ENCODE measurements at regions not wholly inside any gene's neighbourhood (a gene's known extent, or its start where the extent isn't known, plus 50 kb on each side); places are given as distances from the start of the nearest gene placed in this dataset.

GRCh38 chr15:93257920-93258319, 168.9 kb upstream of the RGMA start:
- ATAC-seq (no peak), DNase-seq (ENCODE audit: low spot score) (no peak)
- ChIA-PET POLR2A (no interaction called here), CTCF (no interaction called here)
- Mint-ChIP-seq H3K4me1 (no peaks in the 10 kb centered on the region), H3K9me3 (no peaks in the 10 kb centered on the region), H3K27me3 (ENCODE audit: low read depth) (peaks cover 7% of the 10 kb centered on the region), H3K4me3 (no peak overlapping the region), H3K36me3 (no peaks in the 10 kb centered on the region), H3K27ac (no peak overlapping the region)
- TF ChIP-seq FOXK1 (CRISPR knock-in tag; IDR thresholded peaks at IDR 0.05) = no peak
- TF ChIP-seq RORB (CRISPR knock-in tag; IDR thresholded peaks at IDR 0.05) = no peak
- TF ChIP-seq E2F4 (CRISPR knock-in tag; IDR thresholded peaks at IDR 0.05; ENCODE audit: borderline replicate concordance, low read depth) = no peak
- no peak for TF ChIP-seq ZNF219 (CRISPR knock-in tag; IDR thresholded peaks at IDR 0.05; ENCODE audit: borderline replicate concordance)
- TF ChIP-seq PRDM15 (CRISPR knock-in tag; IDR thresholded peaks at IDR 0.05) = no peak
- TF ChIP-seq EMX1 (CRISPR knock-in tag; IDR thresholded peaks at IDR 0.05) = no peak
- no peak for TF ChIP-seq ATF3 (CRISPR knock-in tag; conservative IDR thresholded peaks at IDR 0.05)
- no peak for TF ChIP-seq KAT7 (CRISPR knock-in tag; IDR thresholded peaks at IDR 0.05; ENCODE audit: borderline replicate concordance)
- no peak for TF ChIP-seq ZNF138 (CRISPR knock-in tag; conservative IDR thresholded peaks at IDR 0.05)
- TF ChIP-seq MAX (CRISPR knock-in tag; IDR thresholded peaks at IDR 0.05) = no peak
- TF ChIP-seq ZNF263 (CRISPR knock-in tag; IDR thresholded peaks at IDR 0.05; ENCODE audit: low read depth) = no peak
- no peak for TF ChIP-seq CBFB (CRISPR knock-in tag; IDR thresholded peaks at IDR 0.05; ENCODE audit: low read depth)
- no peak for TF ChIP-seq ZNF396 (CRISPR knock-in tag; IDR thresholded peaks at IDR 0.05; ENCODE audit: borderline replicate concordance)
- TF ChIP-seq NFATC4 (CRISPR knock-in tag; IDR thresholded peaks at IDR 0.05) = no peak
- no peak for TF ChIP-seq TCF7 (CRISPR knock-in tag; IDR thresholded peaks at IDR 0.05; ENCODE audit: low read depth)
- no peak for TF ChIP-seq SMAD4 (CRISPR knock-in tag; IDR thresholded peaks at IDR 0.05)
- TF ChIP-seq ZNF281 (CRISPR knock-in tag; IDR thresholded peaks at IDR 0.05) = no peak
- TF ChIP-seq SMAD3 (CRISPR knock-in tag; IDR thresholded peaks at IDR 0.05; ENCODE audit: borderline replicate concordance) = no peak

- DNase-seq (ENCODE audit: low spot score) (no peak), ATAC-seq (no peak)
- Mint-ChIP-seq H3K9me3 (no peaks in the 10 kb centered on the region), H3K27me3 (ENCODE audit: low read depth) (peaks cover 9% of the 10 kb centered on the region), H3K36me3 (no peaks in the 10 kb centered on the region), H3K27ac (no peak overlapping the region), H3K4me1 (no peaks in the 10 kb centered on the region), H3K4me3 (no peak overlapping the region)
- ChIA-PET POLR2A (no interaction called here), CTCF (interaction anchor here (0.8 to 1.1 kb wide), 2 partner anchors 91 to 165 kb away, joined by 3 read pairs; no protein-coding TSS in a partner anchor)
- TF ChIP-seq ZNF281 (CRISPR knock-in tag; IDR thresholded peaks at IDR 0.05) = no peak
- no peak for TF ChIP-seq ATF1 (CRISPR knock-in tag; IDR thresholded peaks at IDR 0.05)
- no peak for TF ChIP-seq MLX (CRISPR knock-in tag; IDR thresholded peaks at IDR 0.05)
- TF ChIP-seq GABPB1 (CRISPR knock-in tag; IDR thresholded peaks at IDR 0.05) = no peak
- no peak for TF ChIP-seq KAT7 (CRISPR knock-in tag; IDR thresholded peaks at IDR 0.05; ENCODE audit: borderline replicate concordance)
- no peak for TF ChIP-seq ZNF138 (CRISPR knock-in tag; conservative IDR thresholded peaks at IDR 0.05)
- no peak for TF ChIP-seq ETV6 (CRISPR knock-in tag; IDR thresholded peaks at IDR 0.05)
Observed at GRCh38 chr15:93253681-93254080, 164.7 kb upstream of the RGMA start.
